ENCODE measurements at regions not wholly inside any gene's neighbourhood (a gene's known extent, or its start where the extent isn't known, plus 50 kb on each side); places are given as distances from the start of the nearest gene placed in this dataset.

DNA sequence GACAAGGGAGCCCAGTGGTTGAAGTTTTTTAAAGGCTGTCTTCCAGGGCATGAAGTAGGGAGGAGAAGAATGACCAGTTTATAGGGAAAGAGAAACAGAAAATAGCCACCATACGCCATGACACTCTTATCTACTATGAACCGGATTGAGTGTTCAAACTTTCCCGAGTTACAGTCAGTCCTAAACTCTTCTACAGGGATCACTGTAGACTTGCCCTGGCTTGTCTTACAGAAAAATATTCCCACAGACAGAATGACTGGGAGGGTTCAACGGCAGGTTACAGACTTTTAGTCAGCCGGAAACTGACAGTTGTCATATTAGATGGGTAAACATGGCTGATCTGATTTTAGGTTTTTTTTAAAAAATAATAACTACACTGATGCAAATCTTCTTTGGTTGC lies 662.5 kb upstream of the SOX9 start:
- TF ChIP-seq GATA2 (IDR thresholded peaks at IDR 0.05; ENCODE audit: insufficient read depth, insufficient read length, low read depth, low read length) (no peak), EZH2 (IDR thresholded peaks at IDR 0.05; ENCODE audit: borderline replicate concordance, low read depth, low read length, severe bottlenecking) (no peak), JUN (IDR thresholded peaks at IDR 0.05; ENCODE audit: borderline replicate concordance, insufficient read depth, insufficient read length, low read depth) (no peak), MYC (IDR thresholded peaks at IDR 0.05; ENCODE audit: low read depth, low read length) (no peak), FOS (IDR thresholded peaks at IDR 0.05; ENCODE audit: borderline replicate concordance, insufficient read depth, low read length) (no peak), POLR2A (IDR thresholded peaks at IDR 0.05; ENCODE audit: low read depth, low read length) (no peak), POLR2AphosphoS5 (IDR thresholded peaks at IDR 0.05; ENCODE audit: insufficient read depth, low read depth, low read length) (no peak)
- TF ChIP-seq, protein P1, sequence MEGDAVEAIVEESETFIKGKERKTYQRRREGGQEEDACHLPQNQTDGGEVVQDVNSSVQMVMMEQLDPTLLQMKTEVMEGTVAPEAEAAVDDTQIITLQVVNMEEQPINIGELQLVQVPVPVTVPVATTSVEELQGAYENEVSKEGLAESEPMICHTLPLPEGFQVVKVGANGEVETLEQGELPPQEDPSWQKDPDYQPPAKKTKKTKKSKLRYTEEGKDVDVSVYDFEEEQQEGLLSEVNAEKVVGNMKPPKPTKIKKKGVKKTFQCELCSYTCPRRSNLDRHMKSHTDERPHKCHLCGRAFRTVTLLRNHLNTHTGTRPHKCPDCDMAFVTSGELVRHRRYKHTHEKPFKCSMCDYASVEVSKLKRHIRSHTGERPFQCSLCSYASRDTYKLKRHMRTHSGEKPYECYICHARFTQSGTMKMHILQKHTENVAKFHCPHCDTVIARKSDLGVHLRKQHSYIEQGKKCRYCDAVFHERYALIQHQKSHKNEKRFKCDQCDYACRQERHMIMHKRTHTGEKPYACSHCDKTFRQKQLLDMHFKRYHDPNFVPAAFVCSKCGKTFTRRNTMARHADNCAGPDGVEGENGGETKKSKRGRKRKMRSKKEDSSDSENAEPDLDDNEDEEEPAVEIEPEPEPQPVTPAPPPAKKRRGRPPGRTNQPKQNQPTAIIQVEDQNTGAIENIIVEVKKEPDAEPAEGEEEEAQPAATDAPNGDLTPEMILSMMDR (IDR thresholded peaks at IDR 0.05; ENCODE audit: extremely low read depth in 1 of 2, insufficient read depth in 1 of 2, low read depth in 1 of 2, low read length in 2 of 2), result no peak
- TF ChIP-seq, protein P2, sequence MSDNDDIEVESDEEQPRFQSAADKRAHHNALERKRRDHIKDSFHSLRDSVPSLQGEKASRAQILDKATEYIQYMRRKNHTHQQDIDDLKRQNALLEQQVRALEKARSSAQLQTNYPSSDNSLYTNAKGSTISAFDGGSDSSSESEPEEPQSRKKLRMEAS (IDR thresholded peaks at IDR 0.05; ENCODE audit: insufficient read depth, insufficient read length), result no peak
- intact Hi-C loops (cut with micrococcal nuclease), result no loop called here
- no peak overlapping the region for H2AFZ ChIP-seq (ENCODE audit: low read depth, low read length)
- no peaks in the 10 kb centered on the region for H3K36me3 ChIP-seq (ENCODE audit: control insufficient read depth in 2 of 2, extremely low read depth in 1 of 2, insufficient read depth in 2 of 2, low read length in 2 of 2)
- no peak overlapping the region for H3K4me2 ChIP-seq (ENCODE audit: insufficient read depth, low read length)
- no peak overlapping the region for H3K27ac ChIP-seq (ENCODE audit: insufficient read depth, low read depth, low read length)
- no peaks in the 10 kb centered on the region for H3K4me1 ChIP-seq (ENCODE audit: control insufficient read depth, extremely low read depth, insufficient read depth, low read length)
- DNase-seq (ENCODE audit: low read depth, low spot score) (no peak), FAIRE-seq (no peak)
- no TSS peak for BruUV-seq (replicated peaks)
- no peaks in the 10 kb centered on the region for H4K20me1 ChIP-seq (replicated peaks; ENCODE audit: control insufficient read depth, extremely low read depth, insufficient read depth, low read length)
- peaks cover 2% of the 10 kb centered on the region for H3K9me3 ChIP-seq (replicated peaks; ENCODE audit: control insufficient read depth, insufficient read depth, low read length)
- H3K9me1 ChIP-seq (replicated peaks; ENCODE audit: control insufficient read depth, extremely low read depth, insufficient read depth, low read length), result no peaks in the 10 kb centered on the region
- CTCF ChIA-PET, result no interaction called here
- dilution Hi-C loops (cut with MboI; ENCODE audit: extremely low pct_ligation_motif_present, low sequenced_read_pairs), result no loop called here
- no peaks in the 10 kb centered on the region for H3K79me2 ChIP-seq (ENCODE audit: control insufficient read depth, insufficient read depth, low read length)
- POLR2A ChIA-PET, result no interaction called here
- H3K9ac ChIP-seq (replicated peaks; ENCODE audit: extremely low read depth, insufficient read depth, low read length), result no peak overlapping the region
- no peak overlapping the region for H3K4me3 ChIP-seq (replicated peaks in 1 of 3; ENCODE audit: insufficient read depth in 1 of 3, low read depth in 1 of 3, low read length in 3 of 3)
- H3K27me3 ChIP-seq (ENCODE audit: control insufficient read depth in 2 of 2, insufficient read depth in 2 of 2, low read length in 2 of 2), result no peaks in the 10 kb centered on the region

Data from endothelial cell of umbilical vein (primary cell).